Esophagus squamous epithelium (tissue), 5 donors: ENCODE measurements at regions not wholly inside any gene's neighbourhood (a gene's known extent, or its start where the extent isn't known, plus 50 kb on each side); places are given as distances from the start of the nearest gene placed in this dataset.

Experiments used
- DNase-seq: peaks from one replicate; lab custom pipeline; 2025; lab: John Stamatoyannopoulos, UW
- H3K27ac ChIP-seq, 4 donors: fragments of 200-600 bp; sonication (generic); one replicate each; pipeline ENCODE4 v1.5.1; 2016 to 2019; ENCODE audit warnings: mild to moderate bottlenecking in 1 of 4
- H3K27me3 ChIP-seq, 4 donors: fragments of 200-600 bp; sonication (generic); 1 replicate in 3 of 4; 2 replicates in 1 of 4; pipeline versions ENCODE4 v1.5.1 to v1.6.0; 2017 to 2021; ENCODE audit warnings: antibody characterized with exemption in 1 of 4
- H3K36me3 ChIP-seq, 3 donors: fragments of 200-600 bp; sonication (generic); one replicate each; pipeline ENCODE4 v1.5.1; 2016 to 2019
- H3K4me1 ChIP-seq, 3 donors: fragments of 200-600 bp; sonication (generic); one replicate each; pipeline ENCODE4 v1.5.1; 2017 to 2019
- H3K4me3 ChIP-seq, 4 donors: fragments of 200-600 bp; sonication (generic); 1 replicate in 3 of 4; 2 replicates in 1 of 4; pipeline ENCODE4 v1.5.1; 2016 to 2019; ENCODE audit warnings: mild to moderate bottlenecking in 2 of 4, moderate library complexity in 1 of 4
- H3K9me3 ChIP-seq, 3 donors: fragments of 200-600 bp; sonication (generic); one replicate each; pipeline ENCODE4 v1.5.1; 2016 to 2019
- CTCF ChIP-seq, 6 experiments: fragments of 450-650 bp in 4 of 6; fragments of 200-600 bp in 2 of 6; sonication (generic) in 2 of 6; IDR thresholded peaks; one replicate each; pipeline ENCODE4 v1.5.1; 2016 to 2019; ENCODE audit warnings: antibody characterized with exemption in 6 of 6, mild to moderate bottlenecking in 4 of 6, moderate library complexity in 4 of 6
- POLR2A ChIP-seq, 4 donors: fragments of 450-650 bp; IDR thresholded peaks; one replicate each; pipeline ENCODE4 v1.6.1; 2017; ENCODE audit warnings: antibody characterized with exemption in 4 of 4, mild to moderate bottlenecking in 4 of 4, moderate library complexity in 3 of 4
- WGBS, 2 donors: methylation state at CpG; one replicate each; pipeline ENCODE4 v1.1.5; 2018; 5-methylcytosine and 5-hydroxymethylcytosine counted together
- intact Hi-C: fragments of 100-400 bp; cut with DNase I; formaldehyde crosslinking; loops from one replicate; pipeline ENCODE4 v1.15.0; 2022
- donor health status: DM: yes; HTN: yes; CAD: no.

- H3K27ac ChIP-seq: no peak overlapping the region
- H3K36me3 ChIP-seq: no peaks in the 10 kb centered on the region
- peaks cover 0 to 7% (median 4%) of the 10 kb centered on the region in 3 donors for H3K4me1 ChIP-seq
- peaks cover 0 to 37% (median 0%) of the 10 kb centered on the region in 4 donors for H3K27me3 ChIP-seq
- intact Hi-C loops: no loop called here
- no peak overlapping the region for H3K4me3 ChIP-seq
- TF ChIP-seq CTCF (IDR thresholded peaks at IDR 0.05) (no peak), POLR2A (IDR thresholded peaks at IDR 0.05) (no peak)
- WGBS, 2 donors: 55 to 88% methylated on average over 4 of the region's 4 CpGs
- DNase-seq: no peak
- H3K9me3 ChIP-seq: no peaks in the 10 kb centered on the region
Observed at GRCh38 chr2:120885749-120886148, 150.1 kb downstream of the GLI2 start.

GRCh38 chr2:120886534-120887319 lies 151.1 kb downstream of the GLI2 start:
- Histone ChIP-seq H3K27ac (no peak overlapping the region), H3K4me3 (no peak overlapping the region), H3K36me3 (no peaks in the 10 kb centered on the region), H3K27me3 (peaks cover 0 to 38% (median 0%) of the 10 kb centered on the region in 4 donors), H3K9me3 (no peaks in the 10 kb centered on the region), H3K4me1 (peaks cover 0 to 7% (median 4%) of the 10 kb centered on the region in 3 donors)
- WGBS, 2 donors: 79% methylated on average over 13 to 18 of the region's 18 CpGs
- DNase-seq: no peak
- intact Hi-C loops: no loop called here
- TF ChIP-seq POLR2A (IDR thresholded peaks at IDR 0.05) (no peak), CTCF (IDR thresholded peaks at IDR 0.05) (no peak)

- no peak for TF ChIP-seq CTCF (IDR thresholded peaks at IDR 0.05)
- no peak for TF ChIP-seq POLR2A (IDR thresholded peaks at IDR 0.05)
- DNase-seq: no peak
- no peak overlapping the region for H3K4me3 ChIP-seq
- peaks cover 0 to 3% (median 2%) of the 10 kb centered on the region in 3 donors for H3K4me1 ChIP-seq
- H3K27me3 ChIP-seq: peaks cover 0 to 37% (median 0%) of the 10 kb centered on the region in 4 donors
- H3K36me3 ChIP-seq: no peaks in the 10 kb centered on the region
- H3K27ac ChIP-seq: no peak overlapping the region
- 80 to 89% methylated on average over 6 to 8 of the region's 11 CpGs for WGBS, 2 donors
- H3K9me3 ChIP-seq: no peaks in the 10 kb centered on the region
- intact Hi-C loops: no loop called here
Observed at GRCh38 chr2:120887320-120887697, 151.6 kb downstream of the GLI2 start.

- no peaks in the 10 kb centered on the region for H3K36me3 ChIP-seq
- H3K4me1 ChIP-seq: peaks cover 0 to 2% (median 0%) of the 10 kb centered on the region in 3 donors
- peaks cover 0 to 37% (median 0%) of the 10 kb centered on the region in 4 donors for H3K27me3 ChIP-seq
- H3K4me3 ChIP-seq: no peak overlapping the region
- no peaks in the 10 kb centered on the region for H3K9me3 ChIP-seq
- no peak for DNase-seq
- intact Hi-C loops: no loop called here
- TF ChIP-seq CTCF (IDR thresholded peaks at IDR 0.05) (no peak), POLR2A (IDR thresholded peaks at IDR 0.05) (no peak)
- H3K27ac ChIP-seq: no peak overlapping the region
- 82 to 85% methylated on average over 11 to 13 of the region's 14 CpGs for WGBS, 2 donors
Observed at GRCh38 chr2:120887741-120888231, 152.1 kb downstream of the GLI2 start.

- H3K27me3 ChIP-seq: peaks cover 0 to 35% (median 0%) of the 10 kb centered on the region in 4 donors
- intact Hi-C loops: no loop called here
- peaks cover 0 to 13% (median 0%) of the 10 kb centered on the region in 3 donors for H3K4me1 ChIP-seq
- no peak for DNase-seq
- H3K36me3 ChIP-seq: no peaks in the 10 kb centered on the region
- no peaks in the 10 kb centered on the region for H3K9me3 ChIP-seq
- no peak overlapping the region for H3K27ac ChIP-seq
- 76 to 94% methylated on average over 2 to 8 of the region's 10 CpGs for WGBS, 2 donors
- TF ChIP-seq CTCF (IDR thresholded peaks at IDR 0.05) (no peak), POLR2A (IDR thresholded peaks at IDR 0.05) (no peak)
- no peak overlapping the region for H3K4me3 ChIP-seq
Observed at GRCh38 chr2:120888851-120889250, 153.2 kb downstream of the GLI2 start.
